Fibroblast of mammary gland (primary cell): ENCODE measurements at regions not wholly inside any gene's neighbourhood (a gene's known extent, or its start where the extent isn't known, plus 50 kb on each side); places are given as distances from the start of the nearest gene placed in this dataset.
"Not testable (repeated sequence)": the region's sequence is repeated elsewhere in the genome, so short reads cannot be mapped to it uniquely, and the experiment has no call there.

ENCODE experiments used
- DNase-seq: peaks from one replicate; pipeline ENCODE4 v3.0.0-alpha.2; 2010; ENCODE audit warnings: low read depth
- H3K4me3 ChIP-seq: 2 replicates; pipeline ENCODE4 v1.5.1; 2011; ENCODE audit warnings: low read depth, mild to moderate bottlenecking, low read length, moderate library complexity; ENCODE audit not compliant: control insufficient read depth
- TF ChIP-seq, protein P1 (sequence below): conservative IDR thresholded peaks from 2 replicates; pipeline ENCODE4 v1.5.1; 2011; ENCODE audit warnings: low read depth, low read length, inconsistent platforms; ENCODE audit not compliant: control insufficient read depth, insufficient read depth

DNA sequence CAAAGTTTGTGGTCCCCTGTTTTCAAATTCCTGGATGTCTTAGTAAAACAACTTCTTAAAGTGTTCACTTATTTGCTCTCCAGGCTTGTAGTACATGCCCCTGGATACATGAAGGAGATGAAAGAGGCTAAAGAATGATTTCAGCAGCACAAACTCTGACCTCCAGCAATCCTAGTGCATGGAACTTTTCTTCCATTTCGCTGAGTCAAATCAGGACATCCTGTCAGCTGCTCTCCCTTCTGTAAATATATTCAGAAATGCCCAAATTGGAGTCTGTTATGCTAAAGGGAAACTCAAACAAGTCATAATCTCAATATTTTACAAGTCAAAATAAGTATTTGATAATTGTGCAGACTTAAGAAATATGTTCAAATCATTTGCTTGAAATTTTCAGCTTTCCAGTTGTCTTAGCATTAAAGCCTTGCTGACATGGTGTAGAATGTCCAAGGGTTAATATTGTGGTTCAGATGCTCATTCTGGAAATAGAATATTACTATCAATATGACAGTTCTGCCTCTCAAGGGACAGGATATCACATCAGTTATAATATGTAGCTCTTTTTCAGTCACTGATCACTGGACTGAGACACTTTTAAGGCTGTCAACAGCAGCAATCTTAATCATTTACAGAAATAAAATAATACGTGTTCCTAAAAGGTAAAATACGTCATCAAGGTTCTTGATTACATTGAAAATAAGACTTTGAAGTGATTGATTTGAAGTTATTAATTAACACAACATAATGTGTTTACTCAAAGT, 1157.3 kb downstream of the PLA2G4A start:
- DNase-seq, result no peak
- no peak overlapping the region for H3K4me3 ChIP-seq
- TF ChIP-seq, protein P1, sequence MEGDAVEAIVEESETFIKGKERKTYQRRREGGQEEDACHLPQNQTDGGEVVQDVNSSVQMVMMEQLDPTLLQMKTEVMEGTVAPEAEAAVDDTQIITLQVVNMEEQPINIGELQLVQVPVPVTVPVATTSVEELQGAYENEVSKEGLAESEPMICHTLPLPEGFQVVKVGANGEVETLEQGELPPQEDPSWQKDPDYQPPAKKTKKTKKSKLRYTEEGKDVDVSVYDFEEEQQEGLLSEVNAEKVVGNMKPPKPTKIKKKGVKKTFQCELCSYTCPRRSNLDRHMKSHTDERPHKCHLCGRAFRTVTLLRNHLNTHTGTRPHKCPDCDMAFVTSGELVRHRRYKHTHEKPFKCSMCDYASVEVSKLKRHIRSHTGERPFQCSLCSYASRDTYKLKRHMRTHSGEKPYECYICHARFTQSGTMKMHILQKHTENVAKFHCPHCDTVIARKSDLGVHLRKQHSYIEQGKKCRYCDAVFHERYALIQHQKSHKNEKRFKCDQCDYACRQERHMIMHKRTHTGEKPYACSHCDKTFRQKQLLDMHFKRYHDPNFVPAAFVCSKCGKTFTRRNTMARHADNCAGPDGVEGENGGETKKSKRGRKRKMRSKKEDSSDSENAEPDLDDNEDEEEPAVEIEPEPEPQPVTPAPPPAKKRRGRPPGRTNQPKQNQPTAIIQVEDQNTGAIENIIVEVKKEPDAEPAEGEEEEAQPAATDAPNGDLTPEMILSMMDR, result no peak

DNA sequence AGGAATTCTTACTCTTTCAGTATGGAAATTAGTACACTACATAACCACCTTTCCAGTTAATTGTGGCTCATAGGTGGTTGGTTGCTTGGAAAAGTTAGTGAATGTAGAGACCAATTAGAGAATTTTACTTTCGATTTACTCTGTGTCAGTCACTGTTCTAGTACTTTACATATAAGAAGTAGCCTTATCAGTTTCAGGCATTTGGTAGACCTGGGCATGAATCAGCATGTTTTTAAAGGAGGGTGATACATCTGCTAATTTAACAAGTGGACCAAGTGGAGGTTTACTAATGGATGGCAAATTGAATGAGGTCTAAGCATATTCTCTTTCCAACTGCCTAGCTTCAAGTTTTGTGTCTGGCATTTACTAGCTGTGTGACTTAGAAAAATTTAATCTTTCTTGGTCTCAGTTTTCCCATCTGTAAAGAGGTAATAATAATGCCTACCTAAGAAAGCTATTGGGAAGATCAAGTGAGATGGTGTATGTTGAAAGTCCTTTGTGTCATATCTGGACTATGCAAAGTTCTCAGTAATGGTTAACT, 1158.6 kb downstream of the PLA2G4A start:
- no peak overlapping the region for H3K4me3 ChIP-seq
- TF ChIP-seq, protein P1, result no peak
- no peak for DNase-seq

DNA sequence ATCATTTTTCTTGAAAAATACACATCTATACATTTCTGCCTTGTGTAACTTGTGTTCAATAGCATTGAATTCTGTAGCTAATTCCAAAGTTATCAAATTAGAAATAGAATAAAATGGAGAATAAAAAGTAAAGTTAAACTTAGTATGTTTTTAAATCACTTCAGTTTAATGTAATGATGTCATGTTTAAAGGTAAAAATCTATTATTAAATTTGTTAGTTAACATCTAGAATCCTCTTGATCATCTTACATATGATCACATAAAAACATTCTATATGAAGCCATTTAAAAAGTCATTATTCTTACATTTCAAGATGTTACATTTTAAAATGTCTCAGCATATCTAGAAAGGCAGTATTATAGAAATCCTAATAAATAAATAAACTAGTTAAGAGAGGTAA, 1163.2 kb downstream of the PLA2G4A start:
- H3K4me3 ChIP-seq, result no peak overlapping the region
- DNase-seq, result no peak
- TF ChIP-seq, protein P1, result no peak

DNA sequence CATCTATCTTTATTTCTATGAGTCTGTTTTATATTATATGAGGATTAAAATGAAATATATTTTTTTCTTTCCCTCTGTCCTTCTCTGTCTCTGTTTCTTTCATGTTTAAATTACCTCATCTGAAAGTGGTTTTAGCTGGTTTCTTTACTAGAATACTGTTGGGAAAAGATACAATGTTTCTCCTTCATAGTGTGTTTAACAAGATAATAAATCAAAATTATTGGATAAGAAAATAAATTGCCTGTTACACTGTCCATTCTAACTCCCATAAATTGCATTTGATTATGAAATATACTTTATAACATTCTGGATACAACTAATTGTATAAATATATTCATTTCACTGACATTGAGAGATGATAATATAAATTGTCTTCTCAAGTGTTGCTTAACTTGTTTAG, 1168.0 kb downstream of the PLA2G4A start:
- DNase-seq, result no peak
- TF ChIP-seq, protein P1, result no peak
- H3K4me3 ChIP-seq, result no peak overlapping the region

DNA sequence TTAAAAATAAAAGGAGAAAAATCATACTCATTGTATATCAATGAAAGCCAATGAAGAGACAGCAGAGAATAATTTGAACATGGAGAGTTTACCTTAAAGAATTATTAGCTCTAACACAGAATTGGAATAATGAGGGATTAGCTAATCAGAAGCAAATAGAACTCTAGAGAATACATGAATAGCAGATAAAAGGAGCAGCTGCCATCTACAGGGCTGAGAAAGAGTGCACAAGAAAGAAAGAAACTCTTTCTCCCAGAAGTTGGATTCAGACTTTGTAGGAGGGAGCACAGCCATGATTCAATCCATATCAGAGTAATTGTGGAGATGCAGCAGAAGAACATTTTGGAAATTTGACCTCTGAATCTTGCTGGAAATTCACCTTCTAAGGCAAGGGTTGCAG, 1171.2 kb downstream of the PLA2G4A start:
- TF ChIP-seq, protein P1, result no peak
- H3K4me3 ChIP-seq, result no peak overlapping the region
- no peak for DNase-seq

DNA sequence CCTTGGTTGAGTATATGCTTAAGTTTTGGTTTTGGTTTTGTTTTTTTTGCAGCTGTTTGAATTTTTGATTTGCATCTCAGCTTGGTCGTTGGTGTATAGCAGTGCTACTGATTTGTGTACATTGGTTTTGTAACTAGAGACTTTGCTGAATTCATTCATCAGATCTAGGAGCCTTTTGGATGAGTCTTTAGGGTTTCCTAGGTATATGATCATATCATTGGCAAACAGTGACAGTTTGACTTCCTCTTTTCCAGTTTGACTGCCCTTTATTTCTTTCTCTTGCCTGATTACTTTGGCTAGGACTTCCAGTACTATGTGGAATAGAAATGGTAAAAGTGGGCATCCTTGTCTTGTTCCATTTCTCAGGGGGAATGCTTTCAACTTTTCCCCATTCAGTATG, 1174.9 kb downstream of the PLA2G4A start:
- H3K4me3 ChIP-seq, DNase-seq: not testable (repeated sequence)

DNA sequence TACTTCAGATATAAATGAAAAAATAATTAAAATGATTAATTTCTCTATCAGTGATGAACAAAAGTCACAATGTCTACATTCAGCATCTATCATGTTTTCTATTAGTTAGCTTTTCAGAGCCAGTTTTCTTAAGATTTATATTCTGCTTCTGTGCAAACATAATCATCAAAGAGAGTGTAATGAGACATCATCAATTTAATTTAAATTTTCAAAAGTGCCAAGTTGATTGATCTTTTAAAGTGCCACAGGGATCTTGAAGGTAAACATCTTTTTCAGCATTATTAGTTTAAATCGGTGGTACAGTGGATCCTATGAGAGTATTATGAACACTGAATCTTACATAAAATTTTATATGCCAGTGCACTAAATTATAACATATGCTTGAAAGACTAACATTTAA, 1176.1 kb downstream of the PLA2G4A start:
- no peak overlapping the region for H3K4me3 ChIP-seq
- DNase-seq, result no peak
- TF ChIP-seq, protein P1, result no peak
